ENCODE measurements at regions not wholly inside any gene's neighbourhood (a gene's known extent, or its start where the extent isn't known, plus 50 kb on each side); places are given as distances from the start of the nearest gene placed in this dataset.

- POLR2A ChIA-PET, result no interaction called here
- Mint-ChIP-seq H3K4me1 (peaks cover 2 to 22% (median 15%) of the 10 kb centered on the region in 4 donors), H3K9me3 (peaks cover 0 to 2% (median 0%) of the 10 kb centered on the region in 9 donors), H3K36me3 (no peaks in the 10 kb centered on the region), H3K4me3 (no peak overlapping the region), H3K27me3 (no peaks in the 10 kb centered on the region), H3K27ac (no peak overlapping the region)
- DNase-seq, result no peak
- no peak for ATAC-seq
Measured at GRCh38 chr11:95327273-95327948, 96.4 kb upstream of the SESN3 start.

GRCh38 chr11:95325777-95326258, 94.8 kb upstream of the SESN3 start:
- H3K27ac Mint-ChIP-seq, result no peak overlapping the region
- ATAC-seq (no peak), DNase-seq (no peak)
- peaks cover 0 to 2% (median 0%) of the 10 kb centered on the region in 9 donors for H3K9me3 Mint-ChIP-seq
- peaks cover 2 to 22% (median 14%) of the 10 kb centered on the region in 4 donors for H3K4me1 Mint-ChIP-seq
- POLR2A ChIA-PET, result no interaction called here
- peaks cover 0 to 3% (median 0%) of the 10 kb centered on the region in 3 donors for H3K36me3 Mint-ChIP-seq
- H3K27me3 Mint-ChIP-seq, result no peaks in the 10 kb centered on the region
- H3K4me3 Mint-ChIP-seq, result no peak overlapping the region

GRCh38 chr11:95324826-95325225, 93.8 kb upstream of the SESN3 start:
- ATAC-seq (no peak), DNase-seq (no peak)
- no peaks in the 10 kb centered on the region for H3K27me3 Mint-ChIP-seq
- peaks cover 0 to 3% (median 0%) of the 10 kb centered on the region in 3 donors for H3K36me3 Mint-ChIP-seq
- POLR2A ChIA-PET, result no interaction called here
- H3K9me3 Mint-ChIP-seq, result peaks cover 0 to 2% (median 0%) of the 10 kb centered on the region in 9 donors
- H3K4me1 Mint-ChIP-seq, result peaks cover 2 to 12% (median 9%) of the 10 kb centered on the region in 4 donors
- H3K4me3 Mint-ChIP-seq, result no peak overlapping the region
- no peak overlapping the region for H3K27ac Mint-ChIP-seq

GRCh38 chr11:95322539-95322938, 91.5 kb upstream of the SESN3 start:
- Mint-ChIP-seq H3K4me1 (peaks cover 0 to 6% (median under 1%) of the 10 kb centered on the region in 4 donors), H3K9me3 (peaks cover 0 to 2% (median 0%) of the 10 kb centered on the region in 9 donors), H3K4me3 (no peak overlapping the region), H3K27ac (no peak overlapping the region), H3K27me3 (no peaks in the 10 kb centered on the region), H3K36me3 (peaks cover 0 to 3% (median 0%) of the 10 kb centered on the region in 3 donors)
- ATAC-seq (no peak), DNase-seq (no peak)
- POLR2A ChIA-PET, result no interaction called here

- Mint-ChIP-seq H3K4me1 (peaks cover 0 to 6% (median under 1%) of the 10 kb centered on the region in 4 donors), H3K9me3 (peaks cover 0 to 2% (median 0%) of the 10 kb centered on the region in 9 donors), H3K36me3 (peaks cover 0 to 3% (median 0%) of the 10 kb centered on the region in 3 donors), H3K27me3 (no peaks in the 10 kb centered on the region), H3K4me3 (no peak overlapping the region), H3K27ac (no peak overlapping the region)
- DNase-seq (no peak), ATAC-seq (no peak)
- POLR2A ChIA-PET, result interaction anchor here (0.7 kb wide), 1 partner anchor 87 kb away, joined by 3 read pairs; the partner anchor contains the start of gene SESN3
Measured at GRCh38 chr11:95318498-95318897, 87.5 kb upstream of the SESN3 start.

GRCh38 chr11:95308512-95309035, 77.6 kb upstream of the SESN3 start:
- Mint-ChIP-seq H3K4me1 (peaks cover 1 to 26% (median 6%) of the 10 kb centered on the region in 4 donors), H3K4me3 (peak overlapping the region in 1 of 10 donors; percentile 20), H3K27me3 (no peaks in the 10 kb centered on the region), H3K36me3 (no peaks in the 10 kb centered on the region), H3K9me3 (no peaks in the 10 kb centered on the region), H3K27ac (peak overlapping the region in 1 of 10 donors; percentile 41)
- DNase-seq, result no peak
- no peak for ATAC-seq
- POLR2A ChIA-PET, result no interaction called here

- POLR2A ChIA-PET, result no interaction called here
- H3K4me1 Mint-ChIP-seq, result peaks cover 1 to 26% (median 6%) of the 10 kb centered on the region in 4 donors
- no peaks in the 10 kb centered on the region for H3K9me3 Mint-ChIP-seq
- H3K27me3 Mint-ChIP-seq, result no peaks in the 10 kb centered on the region
- no peaks in the 10 kb centered on the region for H3K36me3 Mint-ChIP-seq
- peak overlapping the region in 1 of 10 donors; percentile 12 for H3K27ac Mint-ChIP-seq
- H3K4me3 Mint-ChIP-seq, result no peak overlapping the region
- DNase-seq (no peak), ATAC-seq (no peak)
Measured at GRCh38 chr11:95307286-95307685, 76.3 kb upstream of the SESN3 start.

GRCh38 chr11:95306801-95307200, 75.8 kb upstream of the SESN3 start:
- ATAC-seq (no peak), DNase-seq (no peak)
- H3K9me3 Mint-ChIP-seq, result no peaks in the 10 kb centered on the region
- no peak overlapping the region for H3K4me3 Mint-ChIP-seq
- no peaks in the 10 kb centered on the region for H3K27me3 Mint-ChIP-seq
- H3K36me3 Mint-ChIP-seq, result no peaks in the 10 kb centered on the region
- H3K27ac Mint-ChIP-seq, result no peak overlapping the region
- POLR2A ChIA-PET, result no interaction called here
- H3K4me1 Mint-ChIP-seq, result peaks cover 1 to 26% (median 6%) of the 10 kb centered on the region in 4 donors

GRCh38 chr11:95306123-95306522, 75.1 kb upstream of the SESN3 start:
- Mint-ChIP-seq H3K4me3 (no peak overlapping the region), H3K9me3 (no peaks in the 10 kb centered on the region), H3K4me1 (peaks cover 1 to 26% (median 6%) of the 10 kb centered on the region in 4 donors), H3K27ac (no peak overlapping the region), H3K27me3 (no peaks in the 10 kb centered on the region), H3K36me3 (no peaks in the 10 kb centered on the region)
- POLR2A ChIA-PET, result no interaction called here
- ATAC-seq, result no peak
- DNase-seq, result no peak

GRCh38 chr11:95305705-95306104, 74.7 kb upstream of the SESN3 start:
- Mint-ChIP-seq H3K27ac (no peak overlapping the region), H3K9me3 (no peaks in the 10 kb centered on the region), H3K4me3 (no peak overlapping the region), H3K27me3 (no peaks in the 10 kb centered on the region), H3K36me3 (no peaks in the 10 kb centered on the region), H3K4me1 (peaks cover 1 to 26% (median 6%) of the 10 kb centered on the region in 4 donors)
- POLR2A ChIA-PET, result interaction anchor here (1.0 kb wide), 1 partner anchor 9 kb away, joined by 3 read pairs; no protein-coding TSS in a partner anchor
- DNase-seq (no peak), ATAC-seq (no peak)

- H3K4me3 Mint-ChIP-seq, result no peak overlapping the region
- POLR2A ChIA-PET, result interaction anchor here (1.0 kb wide), 1 partner anchor 8 kb away, joined by 3 read pairs; no protein-coding TSS in a partner anchor
- DNase-seq, result no peak
- H3K36me3 Mint-ChIP-seq, result no peaks in the 10 kb centered on the region
- peaks cover 1 to 26% (median 7%) of the 10 kb centered on the region in 4 donors for H3K4me1 Mint-ChIP-seq
- no peaks in the 10 kb centered on the region for H3K9me3 Mint-ChIP-seq
- no peak overlapping the region for H3K27ac Mint-ChIP-seq
- no peak for ATAC-seq
- H3K27me3 Mint-ChIP-seq, result no peaks in the 10 kb centered on the region
Measured at GRCh38 chr11:95304777-95305176, 73.8 kb upstream of the SESN3 start.

GRCh38 chr11:95302211-95302610, 71.2 kb upstream of the SESN3 start:
- peaks cover 4 to 33% (median 15%) of the 10 kb centered on the region in 4 donors for H3K4me1 Mint-ChIP-seq
- no peak for DNase-seq
- POLR2A ChIA-PET, result no interaction called here
- H3K9me3 Mint-ChIP-seq, result no peaks in the 10 kb centered on the region
- H3K4me3 Mint-ChIP-seq, result no peak overlapping the region
- no peak overlapping the region for H3K27ac Mint-ChIP-seq
- H3K27me3 Mint-ChIP-seq, result no peaks in the 10 kb centered on the region
- no peak for ATAC-seq
- H3K36me3 Mint-ChIP-seq, result no peaks in the 10 kb centered on the region

GRCh38 chr11:95301474-95301873, 70.5 kb upstream of the SESN3 start:
- POLR2A ChIA-PET, result no interaction called here
- ATAC-seq (no peak), DNase-seq (no peak)
- Mint-ChIP-seq H3K4me3 (no peak overlapping the region), H3K4me1 (peaks cover 6 to 33% (median 20%) of the 10 kb centered on the region in 4 donors), H3K27me3 (no peaks in the 10 kb centered on the region), H3K36me3 (no peaks in the 10 kb centered on the region), H3K27ac (no peak overlapping the region), H3K9me3 (no peaks in the 10 kb centered on the region)
